ES-I3 (cell line): ENCODE measurements at regions not wholly inside any gene's neighbourhood (a gene's known extent, or its start where the extent isn't known, plus 50 kb on each side); places are given as distances from the start of the nearest gene placed in this dataset.

ENCODE experiments used
- H3K36me3 ChIP-seq: 2 replicates; pipeline ENCODE4 v1.6.1; 2013; ENCODE audit warnings: mild to moderate bottlenecking, low read length, control low read depth, moderate library complexity; ENCODE audit not compliant: insufficient read depth
- H3K4me1 ChIP-seq: 2 replicates; pipeline ENCODE4 v1.6.1; 2013; ENCODE audit warnings: mild to moderate bottlenecking, control low read depth, low read length; ENCODE audit not compliant: insufficient read depth
- H3K9ac ChIP-seq: 2 replicates; pipeline ENCODE4 v1.6.1; 2013; ENCODE audit warnings: low read depth, mild to moderate bottlenecking, low read length, moderate library complexity
- H3K9me3 ChIP-seq: 2 replicates; pipeline ENCODE4 v1.6.1; 2013; ENCODE audit warnings: mild to moderate bottlenecking, low read length, moderate library complexity; ENCODE audit not compliant: control insufficient read depth, insufficient read depth

DNA sequence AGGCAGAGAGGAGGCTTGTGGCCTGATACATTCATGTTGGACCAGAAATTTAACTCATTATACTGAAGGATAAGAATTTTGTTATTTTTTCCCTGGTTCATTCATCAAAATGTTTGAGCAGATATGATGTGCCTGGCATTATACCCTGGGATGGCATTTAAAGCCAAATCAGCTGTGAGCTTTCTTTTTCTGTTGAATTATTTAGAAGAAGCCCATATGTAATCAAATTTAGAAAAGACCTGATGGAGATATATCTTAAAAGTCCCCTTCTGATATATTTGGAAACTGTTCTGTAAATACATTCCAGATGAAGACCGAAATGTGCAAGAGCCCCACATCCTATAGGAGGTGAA, 743.1 kb upstream of the HS6ST1 start:
- no peaks in the 10 kb centered on the region for H3K4me1 ChIP-seq
- H3K36me3 ChIP-seq = no peaks in the 10 kb centered on the region
- no peak overlapping the region for H3K9ac ChIP-seq
- H3K9me3 ChIP-seq = no peaks in the 10 kb centered on the region

DNA sequence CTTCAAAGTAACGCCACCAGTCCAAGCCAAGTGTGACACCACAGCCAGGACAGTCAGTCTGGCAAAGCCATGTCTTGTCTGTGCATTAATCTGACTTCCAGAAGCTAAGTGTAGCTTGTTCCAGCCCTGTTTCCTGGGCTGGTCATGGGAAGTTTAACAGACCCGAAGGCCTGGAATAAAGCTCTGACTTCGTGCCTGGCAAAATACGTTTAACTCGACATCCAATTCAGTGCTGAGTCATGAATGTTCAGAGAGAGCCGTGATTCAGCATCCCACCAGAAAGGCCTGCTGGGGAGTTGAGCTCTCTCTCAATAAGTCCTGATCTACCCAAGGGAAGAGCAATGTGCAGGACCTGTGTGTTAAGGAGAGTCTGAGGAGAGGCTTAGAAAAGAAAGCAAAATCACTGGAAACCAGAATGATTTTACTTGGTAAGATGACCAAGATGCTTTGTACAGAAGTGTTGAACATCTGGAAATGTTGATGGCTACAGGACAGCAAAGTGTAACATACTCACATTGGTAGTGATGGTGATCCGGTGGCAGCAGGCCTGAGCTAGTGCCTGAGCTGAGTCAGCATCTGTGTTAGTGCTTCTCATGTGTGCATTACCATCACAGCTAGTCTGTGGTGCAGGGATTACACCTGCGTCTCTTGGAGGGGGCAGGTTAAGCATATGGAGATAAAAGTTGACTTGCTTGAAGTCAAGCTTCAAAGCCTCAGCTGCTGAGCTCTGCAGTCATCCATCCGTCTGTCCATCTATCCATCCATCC, 743.7 kb upstream of the HS6ST1 start:
- Histone ChIP-seq H3K9ac (no peak overlapping the region), H3K4me1 (no peaks in the 10 kb centered on the region), H3K9me3 (no peaks in the 10 kb centered on the region), H3K36me3 (no peaks in the 10 kb centered on the region)

DNA sequence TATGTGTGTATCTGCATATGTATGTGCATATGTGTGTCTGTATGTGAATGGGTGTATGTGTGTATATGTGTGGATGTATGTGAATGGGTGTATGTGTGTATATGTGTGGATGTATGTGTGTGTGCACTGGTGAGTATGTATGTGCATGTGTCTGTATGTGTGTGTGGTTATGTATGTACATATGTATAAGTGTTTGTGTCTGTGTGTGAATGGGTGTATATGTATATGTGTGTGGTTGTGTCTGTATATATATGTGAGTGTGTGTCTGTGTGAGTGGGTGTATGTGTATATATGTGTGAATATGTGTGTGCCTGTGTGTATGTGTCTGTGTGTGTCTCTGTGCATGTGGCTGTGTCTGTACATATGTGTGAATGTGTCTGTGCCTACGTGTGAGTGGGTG, 748.4 kb upstream of the HS6ST1 start:
- Histone ChIP-seq H3K9me3 (no peaks in the 10 kb centered on the region), H3K9ac (no peak overlapping the region), H3K36me3 (no peaks in the 10 kb centered on the region), H3K4me1 (no peaks in the 10 kb centered on the region)

DNA sequence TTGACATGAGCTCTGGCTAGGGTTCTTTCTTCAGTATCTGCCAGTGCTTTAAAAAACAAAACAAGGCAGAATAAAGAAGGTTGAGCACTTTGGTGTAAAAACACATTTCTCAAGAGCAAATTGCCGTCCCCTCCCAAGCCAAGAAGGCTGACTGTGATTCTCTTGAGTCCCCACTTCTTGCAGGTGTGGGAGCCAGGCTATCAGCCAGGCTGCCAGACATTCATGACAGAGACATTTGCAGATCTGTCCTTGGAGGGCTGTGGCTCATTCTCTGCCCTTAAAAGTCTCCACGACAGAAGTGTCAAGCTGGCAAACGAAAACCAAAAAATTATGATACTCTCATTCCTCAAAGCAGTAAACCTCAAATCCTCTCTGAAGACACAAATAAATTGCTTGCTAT, 749.3 kb upstream of the HS6ST1 start:
- Histone ChIP-seq H3K9me3 (no peaks in the 10 kb centered on the region), H3K4me1 (no peaks in the 10 kb centered on the region), H3K36me3 (no peaks in the 10 kb centered on the region), H3K9ac (no peak overlapping the region)

DNA sequence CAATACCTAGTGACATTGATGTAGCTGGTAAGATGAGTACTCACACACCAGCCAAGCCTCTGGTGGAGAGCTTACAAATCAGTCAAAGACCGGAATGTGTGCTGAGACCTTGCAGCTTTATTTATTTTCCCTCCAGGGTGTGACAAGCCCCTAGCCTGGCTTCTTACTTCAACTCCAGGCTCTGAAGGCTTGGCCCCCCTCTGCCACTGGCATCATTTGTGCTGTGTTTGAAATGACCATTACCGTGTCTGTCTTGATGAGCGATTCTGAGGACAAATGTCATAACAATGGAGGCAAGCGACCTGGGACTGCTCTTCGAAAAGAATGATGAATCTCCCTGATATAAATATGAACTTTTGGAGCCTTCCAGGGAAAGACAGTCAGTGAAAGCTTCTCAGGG, 749.9 kb upstream of the HS6ST1 start:
- no peak overlapping the region for H3K9ac ChIP-seq
- H3K9me3 ChIP-seq = no peaks in the 10 kb centered on the region
- H3K4me1 ChIP-seq = no peaks in the 10 kb centered on the region
- H3K36me3 ChIP-seq = no peaks in the 10 kb centered on the region

DNA sequence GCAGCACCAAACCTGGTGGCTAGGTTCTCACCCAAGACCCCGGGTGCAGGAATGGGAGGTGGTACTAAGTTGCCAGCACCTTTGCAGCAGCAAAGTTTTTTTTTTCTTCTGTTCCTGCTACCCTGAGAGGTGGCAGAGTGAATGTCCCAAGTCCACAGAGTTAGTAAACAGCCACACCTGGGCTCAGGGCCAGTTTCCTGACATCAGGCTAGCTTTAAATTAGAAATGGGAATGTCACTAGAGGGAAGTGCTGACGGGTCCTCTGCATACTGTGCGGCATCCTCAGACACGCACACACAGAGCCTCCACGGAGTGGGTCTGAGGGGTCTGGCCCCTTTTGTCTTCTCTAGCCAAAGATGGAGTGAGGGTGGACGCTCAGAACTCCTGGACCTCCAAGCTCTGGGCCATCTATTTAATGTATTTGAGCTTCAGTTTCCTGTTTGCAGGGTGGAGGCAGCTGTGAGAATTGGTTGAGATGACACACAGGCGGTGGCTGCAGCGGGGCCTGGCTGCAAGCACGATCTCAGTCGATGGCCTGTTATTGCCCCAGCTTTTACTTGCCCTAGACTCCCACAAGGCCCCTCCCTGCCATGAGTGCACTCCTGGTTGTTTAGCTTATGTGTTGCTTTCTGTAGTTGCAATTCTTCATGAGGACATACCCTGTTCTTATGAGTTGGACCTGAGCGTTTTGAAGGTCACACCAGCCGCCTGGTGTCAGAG, 751.4 kb upstream of the HS6ST1 start:
- no peaks in the 10 kb centered on the region for H3K4me1 ChIP-seq
- H3K36me3 ChIP-seq = no peaks in the 10 kb centered on the region
- H3K9me3 ChIP-seq = no peaks in the 10 kb centered on the region
- no peak overlapping the region for H3K9ac ChIP-seq

DNA sequence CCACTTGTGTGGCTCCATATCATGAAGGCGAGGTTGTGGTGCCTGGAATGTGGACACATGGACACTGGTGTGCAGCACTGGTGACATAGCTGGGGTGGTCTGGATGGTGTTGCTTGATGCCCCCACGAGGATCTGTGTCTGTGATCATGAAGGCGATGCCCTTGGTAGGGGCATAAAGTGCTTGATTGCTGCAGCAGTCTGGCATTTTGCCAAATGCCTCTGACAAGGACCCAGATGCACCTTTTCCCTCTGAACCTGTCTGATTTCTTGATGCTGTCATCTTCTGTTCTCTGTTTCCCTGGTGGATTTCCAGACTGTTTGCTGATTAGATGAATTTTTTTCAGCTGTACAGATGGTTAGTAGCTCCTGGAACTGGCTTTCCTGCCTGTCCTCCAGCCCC, 752.0 kb upstream of the HS6ST1 start:
- Histone ChIP-seq H3K9me3 (no peaks in the 10 kb centered on the region), H3K4me1 (no peaks in the 10 kb centered on the region), H3K36me3 (no peaks in the 10 kb centered on the region), H3K9ac (no peak overlapping the region)

DNA sequence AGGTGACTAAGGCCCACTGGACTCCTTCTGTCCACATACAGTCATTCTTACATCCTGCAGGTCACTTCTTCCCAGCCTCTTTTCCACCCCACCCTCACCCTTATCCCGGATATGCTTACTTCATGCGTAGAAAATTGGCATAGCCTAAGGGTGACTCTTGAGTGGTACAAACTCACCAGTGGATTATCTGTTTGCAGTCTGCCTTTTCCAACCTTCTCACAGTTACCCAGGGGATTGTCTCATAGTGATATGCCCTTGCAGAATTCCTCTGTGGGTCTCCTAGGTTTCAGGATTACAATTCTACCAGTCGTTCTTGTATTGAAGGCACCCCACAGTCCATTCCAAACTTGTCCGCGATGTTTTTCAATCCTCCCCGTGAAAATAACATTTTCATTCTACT, 752.9 kb upstream of the HS6ST1 start:
- H3K9ac ChIP-seq = no peak overlapping the region
- H3K9me3 ChIP-seq = no peaks in the 10 kb centered on the region
- H3K4me1 ChIP-seq = no peaks in the 10 kb centered on the region
- H3K36me3 ChIP-seq = no peaks in the 10 kb centered on the region

DNA sequence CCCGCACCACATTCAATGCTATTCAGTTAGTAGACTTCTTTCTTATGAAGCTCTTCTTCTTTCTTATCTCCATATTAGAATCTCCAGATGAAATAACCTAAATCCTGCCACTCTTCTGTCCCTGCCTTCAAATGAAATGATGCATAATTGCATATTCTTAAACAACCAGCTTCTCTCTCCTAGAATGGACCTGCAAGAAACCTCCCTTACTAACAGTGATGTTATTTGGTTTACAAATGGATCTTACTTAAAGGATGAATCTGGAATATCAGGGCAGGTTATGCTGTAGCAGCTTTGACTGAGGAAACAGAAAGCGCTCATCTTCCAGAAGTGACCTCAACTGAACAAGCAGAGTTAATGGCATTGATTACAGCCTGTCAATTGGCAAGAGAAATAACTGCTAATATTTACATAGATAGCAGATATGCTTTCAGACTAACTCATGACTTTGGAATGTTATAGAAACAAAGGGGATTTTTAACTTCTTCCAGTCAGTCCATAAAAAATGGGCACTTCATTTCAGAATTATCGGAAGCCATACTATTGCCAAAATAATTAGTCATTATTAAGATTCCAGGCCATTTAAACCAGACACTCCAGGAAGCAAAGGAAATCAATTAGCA, 755.7 kb upstream of the HS6ST1 start:
- Histone ChIP-seq H3K36me3 (no peaks in the 10 kb centered on the region), H3K9me3 (no peaks in the 10 kb centered on the region), H3K4me1 (no peaks in the 10 kb centered on the region), H3K9ac (no peak overlapping the region)

DNA sequence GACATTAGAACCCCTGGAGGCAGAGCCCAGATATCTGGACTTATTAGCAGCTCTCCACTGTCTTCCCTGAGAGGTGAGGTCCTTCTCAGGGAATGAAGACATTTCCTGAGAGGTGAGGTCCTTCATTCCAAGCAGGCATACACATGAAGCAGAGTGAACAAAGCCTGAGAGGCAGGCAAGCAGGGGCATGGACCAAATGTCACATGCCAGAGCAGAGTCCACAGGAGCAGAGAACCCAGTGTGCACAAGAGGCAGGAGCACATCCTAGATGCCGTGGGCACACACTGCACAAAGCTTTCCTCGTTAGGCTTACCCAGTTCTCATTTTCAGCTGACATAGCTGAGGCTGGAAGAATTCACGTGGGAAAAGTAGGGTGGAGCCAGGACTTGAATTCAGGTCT, 759.9 kb upstream of the HS6ST1 start:
- Histone ChIP-seq H3K9me3 (no peaks in the 10 kb centered on the region), H3K4me1 (no peaks in the 10 kb centered on the region), H3K36me3 (no peaks in the 10 kb centered on the region), H3K9ac (no peak overlapping the region)

DNA sequence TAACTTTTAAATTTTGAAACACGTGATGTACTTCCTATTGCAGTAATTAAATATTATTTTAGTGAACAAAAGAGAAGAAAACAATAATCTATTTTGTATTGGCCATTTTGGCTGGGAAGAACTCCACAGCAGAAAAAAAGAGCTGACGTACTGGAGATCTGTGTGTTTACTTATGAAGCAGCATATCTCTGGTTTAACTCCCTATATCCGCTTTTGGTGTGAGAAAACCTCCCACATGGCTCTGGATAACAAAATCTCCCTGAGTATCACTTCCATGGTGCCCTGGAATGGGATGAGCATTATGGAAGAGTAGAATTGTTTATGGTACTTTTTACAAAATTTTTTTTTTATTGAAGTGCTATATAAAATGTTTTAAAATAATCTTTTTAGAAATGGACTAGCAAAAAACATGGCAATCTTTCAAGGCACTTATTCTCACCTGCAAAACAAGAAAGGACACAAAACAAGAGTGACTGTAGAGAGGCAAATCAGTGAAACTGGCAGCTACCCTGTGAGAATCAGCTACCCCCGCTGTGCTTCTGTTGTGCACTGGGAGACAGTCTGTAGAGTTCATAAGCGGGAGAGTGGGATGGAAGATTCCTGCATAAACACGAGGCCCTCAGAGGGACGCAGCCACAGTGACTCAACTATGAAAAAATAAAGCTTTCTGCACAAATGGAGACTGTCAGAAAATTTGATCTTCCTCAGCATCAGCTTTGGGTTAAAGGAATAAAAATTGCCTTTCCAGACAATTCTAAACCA, 762.2 kb upstream of the HS6ST1 start:
- H3K36me3 ChIP-seq = no peaks in the 10 kb centered on the region
- H3K9ac ChIP-seq = no peak overlapping the region
- H3K9me3 ChIP-seq = no peaks in the 10 kb centered on the region
- no peaks in the 10 kb centered on the region for H3K4me1 ChIP-seq

DNA sequence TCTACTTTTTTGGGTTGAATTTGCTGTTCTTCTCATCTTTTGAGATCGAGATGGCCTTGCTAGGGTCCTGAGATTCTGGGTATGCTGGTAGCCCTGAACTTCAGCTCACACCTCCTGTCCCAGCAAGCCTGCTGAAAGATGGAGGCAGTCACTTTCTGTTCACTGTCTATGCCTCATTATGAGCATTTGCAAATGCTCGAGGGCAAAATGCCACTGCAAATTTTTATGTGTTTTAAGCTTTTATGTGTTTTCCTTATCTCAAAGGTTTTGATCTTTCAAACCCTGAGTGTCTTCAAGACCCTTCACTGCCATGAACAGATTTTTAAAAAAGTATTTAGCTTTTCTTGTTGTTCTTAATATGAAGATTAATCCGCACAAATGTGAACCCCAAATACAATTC, 766.7 kb upstream of the HS6ST1 start:
- Histone ChIP-seq H3K9me3 (no peaks in the 10 kb centered on the region), H3K9ac (no peak overlapping the region), H3K36me3 (no peaks in the 10 kb centered on the region)

DNA sequence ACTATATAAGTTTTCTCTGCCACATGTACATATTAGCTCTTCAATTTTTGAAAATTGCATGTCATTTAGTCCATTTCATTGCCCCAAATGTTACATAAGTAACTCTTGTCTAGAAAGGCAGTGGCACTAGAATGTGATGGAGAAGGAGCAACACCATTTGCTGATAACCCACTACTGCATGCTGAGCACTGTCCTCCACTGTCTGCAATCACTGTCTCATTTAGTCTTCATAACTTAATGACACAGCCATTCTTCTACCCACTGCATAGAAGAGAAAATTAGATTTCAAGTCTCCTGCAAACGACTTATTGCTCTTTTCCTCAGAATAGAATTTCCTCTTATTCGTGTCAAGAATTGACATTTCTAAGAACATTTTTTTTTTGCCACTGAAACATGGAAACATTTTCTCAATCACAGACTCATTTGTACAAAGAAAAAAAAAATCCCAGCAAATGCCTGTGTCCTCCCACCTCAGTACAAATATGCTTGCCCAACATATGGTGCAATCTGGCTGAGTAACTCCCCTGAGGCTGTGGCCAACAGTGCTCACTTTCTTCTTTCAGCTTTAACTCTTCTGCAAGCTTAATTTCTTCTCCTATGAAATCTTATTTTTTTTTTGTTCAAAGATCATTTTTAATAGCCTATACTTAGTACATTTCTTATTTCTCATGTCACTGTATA, 768.6 kb upstream of the HS6ST1 start:
- Histone ChIP-seq H3K9ac (no peak overlapping the region), H3K9me3 (no peaks in the 10 kb centered on the region), H3K4me1 (no peaks in the 10 kb centered on the region), H3K36me3 (no peaks in the 10 kb centered on the region)

More for the DNA sequence above, 766.7 kb upstream of the HS6ST1 start:
- no peaks in the 10 kb centered on the region for H3K4me1 ChIP-seq

DNA sequence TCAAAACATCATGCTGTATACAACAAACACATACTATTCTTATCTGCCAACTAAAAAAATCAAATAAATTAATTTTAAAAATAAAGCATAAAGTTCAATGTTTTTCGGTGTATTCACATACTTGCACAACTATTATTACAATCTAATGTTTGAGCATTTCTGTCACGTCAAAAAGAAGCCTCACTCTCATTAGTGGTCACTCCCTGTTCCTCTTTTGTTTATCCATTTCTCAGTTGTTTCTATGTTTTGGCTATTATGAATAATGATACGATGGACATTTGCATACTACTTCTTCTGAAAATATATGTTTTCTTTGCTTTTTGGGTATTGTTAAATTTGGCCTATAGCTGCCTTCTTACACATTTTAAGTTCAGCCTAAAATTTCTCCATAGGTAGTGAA, 773.0 kb upstream of the HS6ST1 start:
- no peaks in the 10 kb centered on the region for H3K9me3 ChIP-seq
- H3K9ac ChIP-seq = no peak overlapping the region
- no peaks in the 10 kb centered on the region for H3K4me1 ChIP-seq
- no peaks in the 10 kb centered on the region for H3K36me3 ChIP-seq
